Calu3 (cell line): ENCODE measurements at regions not wholly inside any gene's neighbourhood (a gene's known extent, or its start where the extent isn't known, plus 50 kb on each side); places are given as distances from the start of the nearest gene placed in this dataset.
"Not testable (repeated sequence)": the region's sequence is repeated elsewhere in the genome, so short reads cannot be mapped to it uniquely, and the experiment has no call there.

Experiments
- BruUV-seq: library from RNA; stranded (reverse); fragments of 400-500 nt; replicated peaks from 2 replicates; lab custom pipeline; 2021; lab: Mats Ljungman, UMichigan
- CTCF ChIA-PET: fragments of 300-600 bp; sonication (Branson Sonifier 250); formaldehyde crosslinking; loops from one replicate; lab custom pipeline; 2022; ENCODE audit warnings: antibody characterized with exemption; lab: Charles Lee
- DNase-seq: peaks from one replicate; pipeline ENCODE4 v3.0.0; 2022
- H3K27ac Mint-ChIP-seq: one replicate; pipeline ENCODE4 v1.8.0; 2022; ENCODE audit warnings: mixed read lengths; ENCODE audit not compliant: unreplicated experiment
- H3K27me3 Mint-ChIP-seq: one replicate; pipeline ENCODE4 v1.8.0; 2022; ENCODE audit warnings: mixed read lengths; ENCODE audit not compliant: unreplicated experiment
- H3K36me3 Mint-ChIP-seq: one replicate; pipeline ENCODE4 v1.8.0; 2022; ENCODE audit warnings: mild to moderate bottlenecking, moderate library complexity, mixed read lengths; ENCODE audit not compliant: insufficient read depth, unreplicated experiment
- H3K4me1 Mint-ChIP-seq: one replicate; pipeline ENCODE4 v1.8.0; 2022; ENCODE audit warnings: mild to moderate bottlenecking, low read depth, mixed read lengths; ENCODE audit not compliant: unreplicated experiment
- H3K4me3 Mint-ChIP-seq: one replicate; pipeline ENCODE4 v1.8.0; 2022; ENCODE audit warnings: mild to moderate bottlenecking, low read depth, moderate library complexity, mixed read lengths; ENCODE audit not compliant: unreplicated experiment
- H3K9me3 Mint-ChIP-seq: one replicate; pipeline ENCODE4 v1.8.0; 2022; ENCODE audit warnings: low read depth, mixed read lengths; ENCODE audit not compliant: unreplicated experiment
- intact Hi-C: fragments of 100-400 bp; cut with micrococcal nuclease; formaldehyde crosslinking; loops from one replicate; pipeline ENCODE4 v1.10.0; 2022; ENCODE audit not compliant: unreplicated experiment
- TF ChIP-seq, protein P1 (sequence below): fragments of 200-600 bp; IDR thresholded peaks from one replicate; pipeline ENCODE4 v1.8.0; 2022; ENCODE audit warnings: antibody characterized with exemption; ENCODE audit not compliant: unreplicated experiment

DNA sequence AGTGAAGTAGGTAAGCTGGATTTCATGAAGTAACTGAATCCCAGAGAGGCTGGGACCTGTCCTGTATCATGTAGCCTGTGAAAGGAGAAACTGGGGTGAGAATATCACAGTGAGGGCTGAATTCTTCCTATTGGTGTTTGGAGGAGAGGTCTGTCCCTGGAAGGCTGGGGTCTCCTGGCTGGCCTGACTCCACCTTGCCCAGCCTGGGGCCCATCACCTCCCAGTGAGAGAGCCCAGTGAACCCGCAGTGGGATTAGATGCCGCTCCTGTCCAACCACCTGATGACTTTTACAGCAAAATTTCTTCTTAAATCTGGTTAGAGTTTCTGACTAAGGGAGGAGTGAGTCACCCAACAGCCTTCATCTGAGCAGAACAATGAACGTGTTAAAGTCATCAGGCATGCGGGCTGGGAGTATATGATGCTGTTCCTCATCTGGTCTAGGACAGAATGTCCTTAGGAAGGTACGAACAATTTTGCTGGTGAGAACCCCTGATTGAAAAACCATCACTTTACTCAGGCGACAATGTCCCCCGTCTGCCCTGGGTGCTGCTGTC, 152.9 kb downstream of the LPIN1 start:
- intact Hi-C loops: no loop called here
- Mint-ChIP-seq H3K9me3 (peaks cover 2% of the 10 kb centered on the region), H3K4me1 (no peaks in the 10 kb centered on the region), H3K27ac (no peak overlapping the region), H3K36me3 (no peaks in the 10 kb centered on the region), H3K27me3 (peaks cover 49% of the 10 kb centered on the region), H3K4me3 (no peak overlapping the region)
- DNase-seq: no peak
- BruUV-seq: no TSS peak
- TF ChIP-seq, protein P1, sequence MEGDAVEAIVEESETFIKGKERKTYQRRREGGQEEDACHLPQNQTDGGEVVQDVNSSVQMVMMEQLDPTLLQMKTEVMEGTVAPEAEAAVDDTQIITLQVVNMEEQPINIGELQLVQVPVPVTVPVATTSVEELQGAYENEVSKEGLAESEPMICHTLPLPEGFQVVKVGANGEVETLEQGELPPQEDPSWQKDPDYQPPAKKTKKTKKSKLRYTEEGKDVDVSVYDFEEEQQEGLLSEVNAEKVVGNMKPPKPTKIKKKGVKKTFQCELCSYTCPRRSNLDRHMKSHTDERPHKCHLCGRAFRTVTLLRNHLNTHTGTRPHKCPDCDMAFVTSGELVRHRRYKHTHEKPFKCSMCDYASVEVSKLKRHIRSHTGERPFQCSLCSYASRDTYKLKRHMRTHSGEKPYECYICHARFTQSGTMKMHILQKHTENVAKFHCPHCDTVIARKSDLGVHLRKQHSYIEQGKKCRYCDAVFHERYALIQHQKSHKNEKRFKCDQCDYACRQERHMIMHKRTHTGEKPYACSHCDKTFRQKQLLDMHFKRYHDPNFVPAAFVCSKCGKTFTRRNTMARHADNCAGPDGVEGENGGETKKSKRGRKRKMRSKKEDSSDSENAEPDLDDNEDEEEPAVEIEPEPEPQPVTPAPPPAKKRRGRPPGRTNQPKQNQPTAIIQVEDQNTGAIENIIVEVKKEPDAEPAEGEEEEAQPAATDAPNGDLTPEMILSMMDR: no peak
- CTCF ChIA-PET: no interaction called here

DNA sequence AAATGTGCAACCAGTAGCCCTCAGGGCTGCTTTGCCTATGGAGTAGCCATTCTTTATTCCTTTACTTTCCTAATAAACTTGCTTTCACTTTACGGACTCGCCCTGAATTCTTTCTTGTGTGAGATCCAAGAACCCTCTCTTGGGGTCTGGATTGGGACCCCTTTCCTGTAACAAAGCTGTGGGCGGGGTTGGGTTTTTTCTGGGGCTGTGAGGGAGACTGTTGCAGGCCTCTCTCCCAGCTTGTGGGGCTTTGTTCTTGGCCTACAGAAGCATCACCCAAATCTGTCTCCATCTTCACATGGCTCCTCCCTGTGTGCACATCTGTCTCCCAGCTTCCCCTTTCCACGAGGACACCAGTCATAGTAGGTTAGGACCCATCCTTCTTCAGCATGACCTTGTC, 154.5 kb downstream of the LPIN1 start:
- H3K27ac Mint-ChIP-seq, H3K36me3 Mint-ChIP-seq, H3K9me3 Mint-ChIP-seq, DNase-seq, H3K4me3 Mint-ChIP-seq, intact Hi-C loops, BruUV-seq, CTCF ChIA-PET, H3K4me1 Mint-ChIP-seq: not testable (repeated sequence)
- peaks cover 58% of the 10 kb centered on the region for H3K27me3 Mint-ChIP-seq

DNA sequence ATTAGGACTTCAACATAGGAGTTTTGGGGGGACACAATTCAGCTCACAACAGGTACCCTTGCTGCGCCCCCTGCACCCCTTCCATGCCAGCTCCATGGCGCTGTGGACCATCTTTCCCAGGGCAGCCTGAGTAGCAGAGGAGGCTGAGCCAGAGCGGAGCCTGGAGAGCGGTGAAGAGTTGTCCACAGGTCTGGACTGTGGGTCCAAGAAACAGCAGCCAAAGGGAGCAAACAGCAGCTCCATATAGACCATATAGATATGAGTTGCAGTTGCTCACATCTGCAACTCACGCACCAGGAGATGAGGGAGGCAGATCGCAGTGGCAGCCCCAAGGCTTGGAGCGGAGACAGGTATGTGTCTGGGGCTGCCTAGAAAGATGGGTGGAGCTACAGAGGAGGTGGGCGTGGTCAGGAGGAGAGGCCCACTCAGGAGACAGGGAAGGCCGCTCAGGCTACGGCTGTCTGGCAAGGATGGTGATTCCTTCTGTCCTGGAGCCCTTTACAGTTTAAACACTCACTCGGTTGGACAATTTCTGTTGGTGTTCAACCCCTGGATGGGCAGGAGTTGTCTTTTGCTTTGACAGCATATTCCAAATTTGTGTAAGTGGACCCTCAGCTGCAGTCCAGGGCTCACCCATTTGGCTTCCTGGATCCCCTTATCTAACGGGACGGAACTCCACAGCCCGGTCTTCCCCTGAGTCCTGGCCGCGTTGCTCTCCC, 155.1 kb downstream of the LPIN1 start:
- no peaks in the 10 kb centered on the region for H3K4me1 Mint-ChIP-seq
- peaks cover 2% of the 10 kb centered on the region for H3K9me3 Mint-ChIP-seq
- H3K27ac Mint-ChIP-seq: no peak overlapping the region
- TF ChIP-seq, protein P1: no peak
- H3K27me3 Mint-ChIP-seq: peaks cover 58% of the 10 kb centered on the region
- DNase-seq: no peak
- no peaks in the 10 kb centered on the region for H3K36me3 Mint-ChIP-seq
- CTCF ChIA-PET: no interaction called here
- no peak overlapping the region for H3K4me3 Mint-ChIP-seq
- BruUV-seq: no TSS peak
- intact Hi-C loops: no loop called here

DNA sequence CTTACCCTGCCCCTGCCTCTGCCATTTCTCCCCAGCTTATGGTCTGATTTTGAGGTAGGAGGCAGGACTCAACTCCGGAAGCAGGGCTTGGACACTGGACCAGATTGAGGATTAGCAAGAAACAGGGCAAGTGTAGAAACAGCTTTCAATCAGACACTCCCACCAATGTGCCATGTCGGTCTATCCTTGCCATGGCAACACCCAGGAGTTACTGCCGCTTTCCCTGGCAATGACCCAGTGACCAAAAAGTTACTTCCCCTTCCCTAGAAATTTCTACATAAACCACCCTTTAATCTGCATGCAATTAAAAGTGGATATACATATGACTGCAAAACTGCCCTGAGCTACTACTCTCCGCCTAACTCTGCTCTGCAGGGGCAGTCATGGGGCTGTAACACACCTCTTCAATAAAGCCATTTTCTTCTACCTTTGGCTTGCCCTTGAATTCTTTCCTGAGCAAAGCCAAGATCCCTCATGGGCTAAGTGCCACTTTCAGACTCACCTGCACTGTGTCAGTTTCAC, 156.7 kb downstream of the LPIN1 start:
- peaks cover 48% of the 10 kb centered on the region for H3K27me3 Mint-ChIP-seq

More for the DNA sequence above, 156.7 kb downstream of the LPIN1 start:
- no peaks in the 10 kb centered on the region for H3K4me1 Mint-ChIP-seq
- no TSS peak for BruUV-seq
- no peak for DNase-seq
- CTCF ChIA-PET: no interaction called here
- no peak overlapping the region for H3K4me3 Mint-ChIP-seq
- intact Hi-C loops: no loop called here
- no peak overlapping the region for H3K27ac Mint-ChIP-seq
- peaks cover 2% of the 10 kb centered on the region for H3K9me3 Mint-ChIP-seq
- TF ChIP-seq, protein P1: no peak
- H3K36me3 Mint-ChIP-seq: no peaks in the 10 kb centered on the region
